ENCODE measurements at regions not wholly inside any gene's neighbourhood (a gene's known extent, or its start where the extent isn't known, plus 50 kb on each side); places are given as distances from the start of the nearest gene placed in this dataset.

GRCh38 chr11:28528217-28528616 lies 420.0 kb downstream of the METTL15 start:
- no peaks in the 10 kb centered on the region for H3K27me3 ChIP-seq
- TF ChIP-seq CTCF (IDR thresholded peaks at IDR 0.05), result no peak
- 76 to 83% methylated on average over 4 of the region's 4 CpGs for WGBS, 2 donors
- no peaks in the 10 kb centered on the region for H3K4me1 ChIP-seq
- H3K36me3 ChIP-seq, result no peaks in the 10 kb centered on the region
- no peak for DNase-seq
- intact Hi-C loops (cut with DNase I), result loop anchor here in 5 of 10 donors (2.0 to 5.0 kb wide), 2 partner anchors 829 to 831 kb away; no protein-coding TSS in a partner anchor
- peaks cover 0 to 30% (median 6%) of the 10 kb centered on the region in 11 donors for H3K9me3 ChIP-seq
- ATAC-seq, result no peak
- no peak overlapping the region for H3K4me3 ChIP-seq
- H3K27ac ChIP-seq, result no peak overlapping the region

GRCh38 chr11:28526406-28526751 lies 418.2 kb downstream of the METTL15 start:
- no peak for ATAC-seq
- no peaks in the 10 kb centered on the region for H3K27me3 ChIP-seq
- H3K4me1 ChIP-seq, result no peaks in the 10 kb centered on the region
- DNase-seq, result no peak
- no peak for TF ChIP-seq CTCF (IDR thresholded peaks at IDR 0.05)
- no peak overlapping the region for H3K4me3 ChIP-seq
- WGBS, 2 donors, result 98 to 100% methylated on average over 1 of the region's 1 CpG
- no peaks in the 10 kb centered on the region for H3K36me3 ChIP-seq
- intact Hi-C loops (cut with DNase I), result loop anchor here in 4 of 10 donors (5.0 kb wide), 1 partner anchor 829 kb away; no protein-coding TSS in a partner anchor
- H3K27ac ChIP-seq, result no peak overlapping the region
- peaks cover 0 to 30% (median 6%) of the 10 kb centered on the region in 11 donors for H3K9me3 ChIP-seq

GRCh38 chr11:28525636-28526405 lies 417.6 kb downstream of the METTL15 start:
- intact Hi-C loops (cut with DNase I), result loop anchor here in 4 of 10 donors (5.0 kb wide), 1 partner anchor 829 kb away; no protein-coding TSS in a partner anchor
- no peaks in the 10 kb centered on the region for H3K4me1 ChIP-seq
- no peak overlapping the region for H3K4me3 ChIP-seq
- H3K36me3 ChIP-seq, result no peaks in the 10 kb centered on the region
- no peak for TF ChIP-seq CTCF (IDR thresholded peaks at IDR 0.05)
- no peak for ATAC-seq
- no peak overlapping the region for H3K27ac ChIP-seq
- no peaks in the 10 kb centered on the region for H3K27me3 ChIP-seq
- no peak for DNase-seq
- WGBS, 2 donors, result 92 to 94% methylated on average over 25 of the region's 25 CpGs
- H3K9me3 ChIP-seq, result peaks cover 0 to 30% (median 6%) of the 10 kb centered on the region in 11 donors

- WGBS, 2 donors, result 43 to 83% methylated on average over 1 of the region's 1 CpG
- TF ChIP-seq CTCF (IDR thresholded peaks at IDR 0.05), result no peak
Observed at GRCh38 chr11:28524098-28524497, 415.9 kb downstream of the METTL15 start.

More at GRCh38 chr11:28524098-28524497, 415.9 kb downstream of the METTL15 start:
- Histone ChIP-seq H3K27me3 (no peaks in the 10 kb centered on the region), H3K4me1 (no peaks in the 10 kb centered on the region), H3K9me3 (peaks cover 0 to 30% (median 6%) of the 10 kb centered on the region in 11 donors), H3K4me3 (no peak overlapping the region), H3K36me3 (no peaks in the 10 kb centered on the region), H3K27ac (no peak overlapping the region)
- no peak for DNase-seq
- intact Hi-C loops (cut with DNase I), result no loop called here
- no peak for ATAC-seq
